GM23248 (cell line): ENCODE measurements at regions not wholly inside any gene's neighbourhood (a gene's known extent, or its start where the extent isn't known, plus 50 kb on each side); places are given as distances from the start of the nearest gene placed in this dataset.

Experiments used
- EZH2 ChIP-seq: fragments of 200-600 bp; sonication (generic); IDR thresholded peaks from 2 replicates; pipeline ENCODE4 v1.6.1; 2018; ENCODE audit warnings: antibody characterized with exemption, mild to moderate bottlenecking; ENCODE audit not compliant: insufficient read depth, poor library complexity, severe bottlenecking
- EZH2phosphoT487 ChIP-seq: fragments of 200-600 bp; sonication (generic); IDR thresholded peaks from 2 replicates; pipeline ENCODE4 v1.6.1; 2018; ENCODE audit warnings: antibody characterized with exemption, moderate library complexity, mild to moderate bottlenecking, low read depth; ENCODE audit not compliant: insufficient read depth

- TF ChIP-seq EZH2 = no peak
- TF ChIP-seq EZH2phosphoT487 = no peak
Observed at GRCh38 chr12:17192721-17193120, 586.8 kb upstream of the LMO3 start.
